ENCODE measurements at regions not wholly inside any gene's neighbourhood (a gene's known extent, or its start where the extent isn't known, plus 50 kb on each side); places are given as distances from the start of the nearest gene placed in this dataset.

DNA sequence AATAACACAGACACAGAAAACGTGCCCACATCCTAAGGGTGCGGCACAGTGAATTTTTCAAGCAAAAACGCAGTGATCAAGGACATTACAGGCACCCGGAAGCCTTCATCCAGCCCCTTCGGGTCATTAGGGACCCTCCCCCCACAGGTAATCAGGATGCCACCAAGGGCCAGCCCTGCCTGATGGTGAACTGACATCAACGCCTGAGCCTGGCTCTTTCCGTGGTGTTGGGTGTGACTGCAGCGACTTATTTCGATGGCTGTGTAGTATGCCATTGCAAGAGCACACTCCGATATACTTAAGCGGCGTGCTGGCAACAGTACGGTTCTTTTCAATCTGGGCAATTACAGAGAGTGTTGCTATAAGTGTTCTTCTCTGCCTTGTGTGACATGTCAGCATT, 310.0 kb upstream of the IRX1 start:
- TF ChIP-seq CTCF (IDR thresholded peaks at IDR 0.05), result no peak
- no peak for TF ChIP-seq ZFX (IDR thresholded peaks at IDR 0.05; ENCODE audit: borderline replicate concordance)
